ENCODE measurements at regions not wholly inside any gene's neighbourhood (a gene's known extent, or its start where the extent isn't known, plus 50 kb on each side); places are given as distances from the start of the nearest gene placed in this dataset.

GRCh38 chr6:22025468-22026163, 271.2 kb downstream of the PRL start:
- H3K4me3 ChIP-seq (ENCODE audit: low read depth, low read length): no peak overlapping the region
- peak; percentile 96 for DNase-seq (ENCODE audit: low read depth)
- TF ChIP-seq CTCF (IDR thresholded peaks at IDR 0.05; ENCODE audit: insufficient read depth, low read length): no peak

- TF ChIP-seq CTCF (IDR thresholded peaks at IDR 0.05; ENCODE audit: insufficient read depth, low read length): no peak
- peak; percentile 32 for DNase-seq (ENCODE audit: low read depth)
These were observed 270.6 kb downstream of the PRL start for GRCh38 chr6:22026164-22026678.

DNA sequence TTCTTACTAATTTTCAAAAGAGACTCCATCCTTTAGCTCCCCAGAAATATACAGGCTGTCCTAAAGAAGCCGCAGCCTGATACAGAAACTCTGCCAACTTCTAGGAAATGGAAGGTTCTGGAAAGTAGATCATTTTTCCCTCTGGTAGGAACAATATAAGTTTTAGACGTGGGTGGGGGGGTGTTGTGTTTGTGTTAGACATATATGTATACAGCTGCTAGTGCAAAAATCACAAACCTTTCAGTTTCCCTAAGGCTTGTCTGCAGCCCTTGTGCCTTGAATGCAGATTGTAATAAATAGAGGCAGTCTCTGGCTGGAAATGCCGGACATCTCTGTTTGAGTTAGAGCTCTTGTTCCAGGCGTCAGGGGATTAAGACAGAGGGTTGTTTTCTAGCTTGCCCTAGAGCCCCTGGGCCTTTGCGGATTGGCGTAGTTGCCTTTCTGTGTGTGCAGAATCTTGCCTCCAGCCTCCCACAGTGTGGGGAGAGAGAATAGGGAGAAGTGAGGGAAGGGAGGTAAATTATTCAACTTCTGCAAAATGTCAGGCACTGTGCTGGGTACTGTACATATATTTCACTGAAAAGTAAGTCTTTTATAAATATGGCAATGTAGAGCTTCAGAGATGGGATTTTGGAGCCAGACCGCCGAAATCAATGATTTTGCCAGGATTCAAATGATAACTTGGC, 269.7 kb downstream of the PRL start:
- H3K4me3 ChIP-seq (ENCODE audit: low read depth, low read length): no peak overlapping the region
- TF ChIP-seq CTCF (IDR thresholded peaks at IDR 0.05; ENCODE audit: insufficient read depth, low read length): no peak
- DNase-seq (ENCODE audit: low read depth): no peak

More at GRCh38 chr6:22026164-22026678, 270.6 kb downstream of the PRL start:
- no peak overlapping the region for H3K4me3 ChIP-seq (ENCODE audit: low read depth, low read length)

- H3K4me3 ChIP-seq (ENCODE audit: low read depth, low read length): no peak overlapping the region
- no peak for TF ChIP-seq CTCF (IDR thresholded peaks at IDR 0.05; ENCODE audit: insufficient read depth, low read length)
- DNase-seq (ENCODE audit: low read depth): no peak
These were observed 268.3 kb downstream of the PRL start for GRCh38 chr6:22028403-22029090.

DNA sequence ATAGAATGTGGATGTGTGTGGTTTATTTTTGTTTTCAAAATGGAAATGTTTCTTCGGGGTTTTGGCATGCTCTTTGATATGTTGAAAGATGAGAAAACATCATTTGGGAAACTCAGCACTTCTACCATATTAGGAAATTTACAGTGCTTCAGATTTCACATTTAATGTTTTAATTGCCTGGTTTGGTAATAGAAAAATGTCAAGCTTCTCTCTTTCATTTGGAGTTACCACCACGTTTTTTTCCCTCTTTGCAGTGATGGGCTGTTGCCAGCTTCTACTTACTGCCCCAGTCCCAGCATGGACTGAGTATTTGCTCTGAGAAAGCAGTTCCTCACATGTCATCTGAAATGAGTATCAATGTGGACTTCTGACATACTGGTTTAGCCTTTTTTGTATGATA, 267.7 kb downstream of the PRL start:
- DNase-seq (ENCODE audit: low read depth): no peak
- TF ChIP-seq CTCF (IDR thresholded peaks at IDR 0.05; ENCODE audit: insufficient read depth, low read length): no peak
- no peak overlapping the region for H3K4me3 ChIP-seq (ENCODE audit: low read depth, low read length)

DNA sequence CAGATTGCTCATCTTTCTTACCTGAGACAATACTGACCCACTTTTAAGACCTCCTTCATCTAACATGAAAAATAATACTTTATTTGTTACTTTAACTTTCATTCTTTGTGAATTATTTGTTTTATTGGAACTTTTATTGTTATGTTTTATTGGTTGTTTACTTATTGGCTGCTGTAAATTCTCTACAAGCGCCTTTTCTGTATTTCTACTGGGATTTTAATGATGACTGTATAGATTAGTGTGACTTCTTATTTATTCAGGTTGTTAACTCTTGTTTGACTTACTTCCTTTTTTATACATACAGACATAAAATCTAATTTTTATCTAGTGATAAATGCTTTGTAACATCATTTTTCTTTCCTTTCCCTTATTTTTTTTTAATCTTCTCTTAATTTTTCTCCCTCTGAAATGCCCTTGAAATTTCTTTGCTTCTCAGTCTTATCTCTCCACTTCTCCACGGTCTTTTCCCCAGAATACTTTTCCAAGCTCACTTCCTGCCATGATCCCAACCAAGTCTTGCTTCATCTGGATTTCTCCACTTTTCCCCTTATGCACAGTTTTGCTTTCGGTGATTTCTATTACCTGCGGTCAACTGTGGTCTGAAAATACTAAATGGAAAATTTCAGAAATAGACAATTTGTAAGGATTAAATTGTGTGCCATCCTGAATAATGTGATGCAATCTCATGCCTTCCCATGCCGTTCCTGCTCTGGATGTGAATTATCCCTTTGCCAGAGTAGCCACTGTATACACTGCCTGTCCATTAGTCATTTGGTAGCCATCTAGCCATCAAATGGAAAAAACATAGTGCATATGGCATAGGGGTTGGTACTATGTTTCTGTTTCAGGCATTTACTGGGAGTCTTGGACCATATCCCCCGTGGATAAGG, 265.9 kb downstream of the PRL start:
- DNase-seq (ENCODE audit: low read depth): no peak
- no peak for TF ChIP-seq CTCF (IDR thresholded peaks at IDR 0.05; ENCODE audit: insufficient read depth, low read length)
- H3K4me3 ChIP-seq (ENCODE audit: low read depth, low read length): no peak overlapping the region
